ENCODE measurements at regions not wholly inside any gene's neighbourhood (a gene's known extent, or its start where the extent isn't known, plus 50 kb on each side); places are given as distances from the start of the nearest gene placed in this dataset.
"Not testable (repeated sequence)": the region's sequence is repeated elsewhere in the genome, so short reads cannot be mapped to it uniquely, and the experiment has no call there.

DNA sequence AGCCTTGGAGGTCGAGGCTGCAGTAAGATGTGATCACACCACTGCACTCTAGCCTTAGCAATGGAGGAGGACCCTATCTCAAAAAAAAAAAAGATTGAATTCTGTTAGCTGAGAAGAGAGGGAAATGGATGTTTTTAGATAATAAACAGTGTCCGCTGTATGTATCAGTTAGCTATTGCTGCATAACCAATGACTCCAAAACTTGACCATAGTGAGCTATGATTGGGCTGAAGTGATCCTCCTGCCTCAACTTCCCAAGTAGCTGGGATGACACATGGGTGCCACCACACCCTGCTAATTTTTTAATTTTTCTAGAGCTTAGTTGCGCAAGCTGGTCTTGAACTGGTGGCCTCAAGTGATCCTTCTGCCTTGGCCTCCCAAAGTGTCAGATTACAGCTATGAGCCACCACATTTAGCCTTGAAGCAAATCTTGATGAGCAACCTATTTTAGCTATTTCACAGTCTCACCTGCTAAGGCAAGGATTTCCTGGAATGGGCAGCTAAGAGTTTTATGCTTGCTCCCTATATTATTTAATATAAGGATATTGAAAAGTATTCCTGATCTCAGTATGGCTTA is 68.3 kb upstream of the ATF7IP2 start:
- no peak for DNase-seq

DNA sequence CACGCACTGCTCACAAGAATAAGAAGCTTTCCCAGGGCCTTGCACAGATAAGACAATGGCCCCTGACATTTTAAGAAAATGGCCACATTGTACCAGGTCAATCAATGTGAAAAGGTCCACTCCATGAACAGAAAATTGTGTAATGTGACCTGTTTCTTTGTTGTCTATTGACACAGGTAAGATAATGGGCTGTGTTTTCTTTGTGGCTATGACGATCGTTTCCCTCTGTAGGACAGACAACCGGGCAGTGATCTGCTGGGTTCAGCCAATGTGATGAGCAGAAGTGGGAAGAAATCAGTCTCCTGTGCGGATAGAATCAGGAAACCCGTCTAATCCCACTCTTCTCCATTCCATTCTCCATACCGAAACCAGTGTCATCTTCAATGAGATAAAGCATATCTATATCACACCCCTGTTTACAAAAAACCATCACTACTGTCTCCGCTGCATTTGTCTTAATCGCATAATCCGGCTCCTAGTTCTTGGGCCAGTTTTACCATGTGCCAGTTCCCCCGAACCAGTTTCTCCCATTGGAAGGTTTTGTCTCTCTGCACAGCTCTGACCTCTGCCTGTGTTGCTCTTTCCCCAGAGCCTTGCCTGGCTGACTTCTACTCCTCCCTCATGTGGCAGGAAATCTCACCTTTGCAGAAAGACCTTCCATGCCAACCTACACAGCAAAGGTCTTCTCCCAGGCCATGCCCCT is 66.9 kb upstream of the ATF7IP2 start:
- DNase-seq = no peak

DNA sequence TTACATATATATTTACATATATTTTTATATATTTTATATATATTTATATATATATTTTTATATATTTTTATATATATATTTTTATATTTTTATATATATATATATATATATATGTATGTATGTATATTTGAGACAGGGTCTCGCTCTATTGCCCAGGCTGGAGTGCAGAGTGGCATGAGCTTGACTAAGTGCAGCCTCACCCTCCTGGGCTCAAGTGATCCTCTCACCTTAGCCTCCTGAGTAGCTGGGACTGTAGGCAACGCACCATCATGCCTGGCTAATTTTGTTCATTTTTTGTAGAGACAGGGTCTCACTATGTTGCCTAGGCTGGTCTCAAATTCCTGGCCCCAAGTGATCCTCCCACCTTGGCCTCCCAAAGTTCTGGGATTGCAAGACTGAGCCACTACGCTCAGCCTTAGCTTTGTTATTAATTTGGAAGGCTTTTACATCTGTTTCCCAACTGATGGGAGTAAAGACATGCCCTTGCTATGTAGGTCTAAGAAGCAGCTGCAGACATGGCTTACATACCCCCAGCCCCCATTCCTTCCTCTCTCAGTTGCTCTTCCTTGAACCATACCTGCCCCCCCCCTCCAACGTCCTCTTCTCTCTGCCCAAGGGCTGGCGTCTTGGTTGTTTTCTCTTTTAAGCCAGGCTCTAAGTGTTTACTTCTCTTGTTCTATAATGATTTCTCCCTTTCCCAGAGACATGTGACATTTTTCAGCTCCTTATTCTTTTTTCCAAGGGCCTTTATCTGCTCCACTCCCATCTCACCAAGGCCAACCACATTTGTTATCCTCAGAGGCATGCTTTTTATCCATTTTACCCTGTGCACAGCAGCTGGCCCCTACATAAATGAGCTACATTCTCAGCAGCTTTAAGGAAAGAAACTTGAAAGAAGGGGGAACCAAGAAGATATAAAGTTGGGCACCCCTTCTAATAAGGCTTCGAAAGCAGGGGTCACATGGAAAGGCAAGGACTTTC is 64.2 kb upstream of the ATF7IP2 start:
- DNase-seq = no peak

GRCh38 chr16:10322723-10323527 is 62.9 kb upstream of the ATF7IP2 start:
- DNase-seq = no peak

- DNase-seq = no peak
Measured at GRCh38 chr16:10323528-10323869, 62.4 kb upstream of the ATF7IP2 start.

GRCh38 chr16:10324210-10324609 is 61.7 kb upstream of the ATF7IP2 start:
- no peak for DNase-seq

GRCh38 chr16:10325783-10326543 is 59.9 kb upstream of the ATF7IP2 start:
- DNase-seq = no peak

- no peak for DNase-seq
Measured at GRCh38 chr16:10326647-10327046, 59.2 kb upstream of the ATF7IP2 start.

DNA sequence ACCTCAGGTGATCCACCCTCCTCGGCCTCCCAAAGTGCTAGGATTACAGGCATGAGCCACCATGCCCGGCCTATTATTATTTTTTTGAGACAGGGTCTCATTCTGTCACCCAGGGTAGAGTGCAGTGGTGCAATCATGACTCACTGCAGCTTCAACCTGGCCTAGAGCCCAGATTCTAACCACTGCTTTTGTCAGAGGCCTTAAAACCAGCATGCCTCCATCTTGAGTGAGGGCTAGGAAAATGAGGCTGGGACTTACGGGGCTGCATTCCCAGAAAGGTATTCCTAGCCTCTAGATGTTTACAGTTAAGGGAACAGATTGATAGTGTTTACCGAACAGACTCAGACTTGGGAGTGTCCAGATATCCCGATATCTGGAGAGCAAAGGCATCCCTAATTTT is 57.6 kb upstream of the ATF7IP2 start:
- not testable (repeated sequence) for DNase-seq

DNA sequence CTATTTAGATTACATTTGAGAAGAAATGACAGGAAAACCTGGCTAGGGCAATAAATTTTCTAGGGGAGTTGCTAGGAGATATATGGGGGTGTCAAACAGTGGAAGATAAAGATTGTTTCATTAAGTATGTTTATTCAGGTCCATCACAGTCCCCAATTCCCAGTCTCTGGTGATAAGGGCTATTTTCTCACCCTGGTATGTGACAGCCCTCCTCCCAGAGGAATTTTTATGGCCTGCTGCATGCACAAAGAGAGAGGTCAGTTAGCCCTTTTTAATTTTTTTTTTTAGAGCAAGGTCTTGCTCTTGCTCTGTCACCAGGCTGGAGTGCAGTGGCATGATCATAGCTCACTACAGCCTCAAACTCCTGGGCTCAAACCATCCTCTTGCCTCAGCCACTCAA is 53.6 kb upstream of the ATF7IP2 start:
- no peak for DNase-seq

GRCh38 chr16:10332775-10333174 is 53.1 kb upstream of the ATF7IP2 start:
- no peak for DNase-seq

GRCh38 chr16:10333321-10334032 is 52.4 kb upstream of the ATF7IP2 start:
- DNase-seq = no peak

GRCh38 chr16:10335681-10336080 is 50.2 kb upstream of the ATF7IP2 start:
- DNase-seq = no peak

All from AML-193 (cell line).